Panc1 (cell line): ENCODE measurements at regions not wholly inside any gene's neighbourhood (a gene's known extent, or its start where the extent isn't known, plus 50 kb on each side); places are given as distances from the start of the nearest gene placed in this dataset.

Experiments used
- ATAC-seq: fragments of 200-7000 bp; cut with Tn5 transposase; 2 replicates; pipeline ENCODE4 v1.9.1; 2020; ENCODE audit warnings: mild to moderate bottlenecking, moderate library complexity
- BruUV-seq: library from RNA; stranded (reverse); fragments of 400-500 nt; replicated peaks from 2 replicates; lab custom pipeline; 2021; lab: Mats Ljungman, UMichigan
- CTCF ChIA-PET: fragments of 300-600 bp; sonication (Branson Sonifier 250); formaldehyde crosslinking; loops from one replicate; lab custom pipeline; 2022; ENCODE audit warnings: antibody characterized with exemption; lab: Charles Lee
- POLR2A ChIA-PET: fragments of 300-600 bp; sonication (Branson Sonifier 250); formaldehyde crosslinking; loops from one replicate; lab custom pipeline; 2022; ENCODE audit warnings: antibody characterized with exemption; lab: Charles Lee
- DNase-seq: peaks from one replicate; pipeline ENCODE4 v3.0.0-alpha.2; 2010; ENCODE audit warnings: low read depth, low spot score
- H3K27ac ChIP-seq: 2 replicates; pipeline ENCODE4 v1.5.1; 2011; ENCODE audit warnings: mild to moderate bottlenecking, low read length, inconsistent platforms
- H3K27me3 ChIP-seq: fragments of 200-500 bp; sonication (Bioruptor generic); 2 replicates; pipeline ENCODE4 v1.6.0; 2014; ENCODE audit warnings: low read length, inconsistent platforms; ENCODE audit not compliant: control insufficient read depth, insufficient read depth
- H3K36me3 ChIP-seq: fragments of 200-500 bp; sonication (Bioruptor generic); 2 replicates; pipeline ENCODE4 v1.5.1; 2014; ENCODE audit warnings: inconsistent platforms, mild to moderate bottlenecking, low read length, moderate library complexity; ENCODE audit not compliant: control insufficient read depth, insufficient read depth
- H3K4me1 ChIP-seq: 2 replicates; pipeline ENCODE4 v1.5.1; 2011; ENCODE audit warnings: inconsistent platforms, mild to moderate bottlenecking, low read length, moderate library complexity; ENCODE audit not compliant: control insufficient read depth, insufficient read depth
- H3K4me3 ChIP-seq, 2 experiments: 2 replicates each; pipeline ENCODE4 v1.5.1; 2011 to 2012; ENCODE audit warnings: low read depth in 2 of 2, low read length in 2 of 2, mild to moderate bottlenecking in 2 of 2, inconsistent platforms in 1 of 2, moderate library complexity in 1 of 2
- H3K9me3 ChIP-seq: fragments of 200-500 bp; sonication (Bioruptor generic); 2 replicates; pipeline ENCODE4 v1.5.1; 2014; ENCODE audit warnings: low read depth, mild to moderate bottlenecking, inconsistent platforms, low read length, moderate library complexity; ENCODE audit not compliant: control insufficient read depth, insufficient read depth
- CTCF ChIP-seq: fragments of 450-650 bp; IDR thresholded peaks from 2 replicates; pipeline ENCODE4 v1.5.1; 2017; ENCODE audit warnings: mild to moderate bottlenecking
- POLR2AphosphoS5 ChIP-seq: IDR thresholded peaks from 2 replicates; pipeline ENCODE4 v1.6.1; 2012; ENCODE audit warnings: mild to moderate bottlenecking, low read depth, low read length, moderate library complexity
- REST ChIP-seq, 2 experiments: IDR thresholded peaks; 2 replicates each; pipeline ENCODE4 v1.6.1; 2011 to 2012; ENCODE audit warnings: low read depth in 2 of 2, control low read depth in 1 of 2, low read length in 1 of 2, mild to moderate bottlenecking in 1 of 2, moderate library complexity in 1 of 2; ENCODE audit not compliant: insufficient read depth in 1 of 2
- SIN3A ChIP-seq: IDR thresholded peaks from 2 replicates; pipeline ENCODE4 v1.6.1; 2012; ENCODE audit warnings: low read depth, mild to moderate bottlenecking, low read length, moderate library complexity, borderline replicate concordance; ENCODE audit not compliant: insufficient read depth
- TCF7L2 ChIP-seq: IDR thresholded peaks from 2 replicates; pipeline ENCODE4 v1.6.1; 2011; ENCODE audit warnings: mild to moderate bottlenecking, low read depth, low read length, inconsistent platforms
- in situ Hi-C: cut with HindIII; loops from 2 replicates; pipeline ENCODE4 v1.10.0; 2016; ENCODE audit warnings: low sequenced_read_pairs, low pct_unique_long_range_greater_than_20kb
- intact Hi-C: fragments of 100-400 bp; cut with micrococcal nuclease; formaldehyde crosslinking; loops from one replicate; pipeline ENCODE4 v1.10.0; 2022; ENCODE audit not compliant: unreplicated experiment

- no peaks in the 10 kb centered on the region for H3K4me1 ChIP-seq
- in situ Hi-C loops (no loop called here), intact Hi-C loops (no loop called here)
- TF ChIP-seq POLR2AphosphoS5 (no peak), REST (IDR thresholded peaks at IDR 0.05; ENCODE audit: insufficient read depth in 1 of 2, low read depth in 2 of 2, low read length in 1 of 2) (no peak), TCF7L2 (no peak), SIN3A (no peak), CTCF (no peak)
- ChIA-PET CTCF (no interaction called here), POLR2A (no interaction called here)
- no peak for DNase-seq
- ATAC-seq: no peak
- no peaks in the 10 kb centered on the region for H3K36me3 ChIP-seq
- no peak overlapping the region for H3K27ac ChIP-seq
- no peaks in the 10 kb centered on the region for H3K27me3 ChIP-seq
- no TSS peak for BruUV-seq
- no peaks in the 10 kb centered on the region for H3K9me3 ChIP-seq
- no peak overlapping the region for H3K4me3 ChIP-seq
Observed at GRCh38 chr4:129738175-129738574, 642.2 kb downstream of the C4orf33 start.

- in situ Hi-C loops: no loop called here
- intact Hi-C loops: no loop called here
- no peaks in the 10 kb centered on the region for H3K27me3 ChIP-seq
- no peak for ATAC-seq
- no peaks in the 10 kb centered on the region for H3K4me1 ChIP-seq
- TF ChIP-seq POLR2AphosphoS5 (no peak), CTCF (no peak), SIN3A (no peak), TCF7L2 (no peak), REST (IDR thresholded peaks at IDR 0.05; ENCODE audit: insufficient read depth in 1 of 2, low read depth in 2 of 2, low read length in 1 of 2) (no peak)
- no TSS peak for BruUV-seq
- H3K36me3 ChIP-seq: no peaks in the 10 kb centered on the region
- ChIA-PET POLR2A (no interaction called here), CTCF (no interaction called here)
- H3K4me3 ChIP-seq: no peak overlapping the region
- no peaks in the 10 kb centered on the region for H3K9me3 ChIP-seq
- no peak for DNase-seq
- no peak overlapping the region for H3K27ac ChIP-seq
Observed at GRCh38 chr4:129747756-129748155, 651.8 kb downstream of the C4orf33 start.
